H1 (cell line): ENCODE measurements at regions not wholly inside any gene's neighbourhood (a gene's known extent, or its start where the extent isn't known, plus 50 kb on each side); places are given as distances from the start of the nearest gene placed in this dataset.

Experiments
- CEBPB ChIP-seq: IDR thresholded peaks from 2 replicates; pipeline ENCODE4 v1.6.1; 2012; ENCODE audit warnings: low read depth, low read length
- CTCF ChIP-seq, 3 experiments: IDR thresholded peaks; 1 replicate in 2 of 3; 2 replicates in 1 of 3; pipeline versions ENCODE4 v1.5.1 to v1.6.1; 2011; ENCODE audit warnings: low read length in 3 of 3, mild to moderate bottlenecking in 3 of 3, inconsistent platforms in 2 of 3, low read depth in 1 of 3, moderate library complexity in 1 of 3; ENCODE audit not compliant: insufficient read depth in 1 of 3; ENCODE audit errors: control extremely low read depth in 1 of 3
- GABPA ChIP-seq: IDR thresholded peaks from 2 replicates; pipeline ENCODE4 v1.6.1; 2011; ENCODE audit warnings: mild to moderate bottlenecking, low read length, moderate library complexity, borderline replicate concordance; ENCODE audit not compliant: insufficient read depth
- MAFK ChIP-seq: IDR thresholded peaks from 2 replicates; pipeline ENCODE4 v1.6.1; 2012; ENCODE audit warnings: low read depth, mild to moderate bottlenecking, improper control_type of control experiment, low read length
- TAF1 ChIP-seq: IDR thresholded peaks from 2 replicates; pipeline ENCODE4 v1.6.1; 2011; ENCODE audit warnings: mild to moderate bottlenecking, low read depth, low read length

- TF ChIP-seq TAF1, result no peak
- peak; percentile 66 to 89 (median 85) for TF ChIP-seq CTCF (IDR thresholded peaks at IDR 0.05; ENCODE audit: control extremely low read depth in 1 of 3, insufficient read depth in 1 of 3, low read depth in 1 of 3, low read length in 3 of 3)
- TF ChIP-seq CEBPB, result no peak
- TF ChIP-seq MAFK, result no peak
- TF ChIP-seq GABPA, result no peak
These were observed 108.4 kb upstream of the NBEA start for GRCh38 chr13:34833562-34834182.
